Dermis microvascular lymphatic vessel endothelial cell (primary cell): ENCODE measurements at regions not wholly inside any gene's neighbourhood (a gene's known extent, or its start where the extent isn't known, plus 50 kb on each side); places are given as distances from the start of the nearest gene placed in this dataset.

Source experiments
- DNase-seq, 2 donors: peaks; one replicate each; pipeline versions ENCODE4 v3.0.0 to v3.0.0-alpha.2; 2010; ENCODE audit warnings: low read depth in 2 of 2

DNA sequence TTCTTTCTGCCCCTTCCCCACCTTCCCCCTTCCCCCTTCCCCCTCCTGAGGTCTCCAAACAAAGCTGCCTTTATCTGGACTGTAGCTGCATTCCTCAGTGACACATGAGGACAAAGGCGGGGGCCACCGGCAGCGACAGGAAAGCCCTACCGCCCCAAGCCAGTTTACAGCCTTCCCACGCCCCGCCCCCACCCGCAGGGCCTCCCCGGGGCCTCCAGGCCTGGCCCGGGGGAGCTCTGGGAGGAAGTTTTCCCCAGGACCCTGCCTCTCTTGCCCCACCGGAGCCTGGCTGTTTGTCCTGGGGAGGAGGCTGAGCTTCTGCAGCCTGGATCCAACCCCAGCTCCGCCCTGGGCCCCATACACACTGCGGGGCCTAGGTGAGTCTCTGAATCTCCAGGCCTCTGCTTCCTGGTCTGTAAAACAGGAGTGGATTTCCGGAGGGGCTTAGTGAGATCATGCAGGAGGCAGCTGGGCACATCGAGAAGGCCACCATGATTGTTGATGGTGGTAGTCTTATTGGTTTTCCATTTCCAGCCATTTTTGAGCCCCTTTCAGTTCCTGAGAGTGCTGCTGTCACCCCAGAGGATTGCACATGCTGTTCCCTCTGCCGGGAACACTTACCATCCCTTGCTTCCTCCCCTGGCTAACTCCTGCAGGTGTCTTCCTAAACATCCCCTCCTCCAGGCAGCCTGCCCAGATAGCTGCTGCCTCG, 130.7 kb downstream of the MN1 start:
- DNase-seq: peak in 1 of 2 donors; percentile 56

DNA sequence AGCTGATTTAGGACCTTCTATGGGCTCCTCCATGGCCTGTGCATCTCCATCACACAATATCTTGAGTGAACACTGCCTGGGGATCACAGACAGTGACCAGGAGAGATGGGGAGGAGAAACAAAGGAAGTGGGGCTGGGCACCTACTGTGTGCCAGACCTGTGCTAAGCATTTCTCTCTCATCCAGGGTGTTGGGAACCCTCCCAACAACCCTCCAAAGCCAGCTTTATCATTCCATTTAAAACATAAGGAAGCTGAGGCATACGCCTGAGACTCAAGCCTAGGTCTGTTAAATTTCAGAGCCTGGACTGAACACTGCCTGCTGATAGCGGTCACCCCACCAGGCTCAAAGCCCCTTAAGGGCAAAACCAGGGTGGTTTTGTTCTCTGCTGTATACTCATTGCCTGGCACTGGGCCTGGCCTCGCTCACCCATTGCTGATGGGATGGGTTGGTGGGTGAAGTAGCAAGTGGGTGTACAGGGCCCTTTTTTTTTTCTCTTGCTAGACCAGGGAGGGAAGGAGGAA, 130.1 kb downstream of the MN1 start:
- no peak for DNase-seq

DNA sequence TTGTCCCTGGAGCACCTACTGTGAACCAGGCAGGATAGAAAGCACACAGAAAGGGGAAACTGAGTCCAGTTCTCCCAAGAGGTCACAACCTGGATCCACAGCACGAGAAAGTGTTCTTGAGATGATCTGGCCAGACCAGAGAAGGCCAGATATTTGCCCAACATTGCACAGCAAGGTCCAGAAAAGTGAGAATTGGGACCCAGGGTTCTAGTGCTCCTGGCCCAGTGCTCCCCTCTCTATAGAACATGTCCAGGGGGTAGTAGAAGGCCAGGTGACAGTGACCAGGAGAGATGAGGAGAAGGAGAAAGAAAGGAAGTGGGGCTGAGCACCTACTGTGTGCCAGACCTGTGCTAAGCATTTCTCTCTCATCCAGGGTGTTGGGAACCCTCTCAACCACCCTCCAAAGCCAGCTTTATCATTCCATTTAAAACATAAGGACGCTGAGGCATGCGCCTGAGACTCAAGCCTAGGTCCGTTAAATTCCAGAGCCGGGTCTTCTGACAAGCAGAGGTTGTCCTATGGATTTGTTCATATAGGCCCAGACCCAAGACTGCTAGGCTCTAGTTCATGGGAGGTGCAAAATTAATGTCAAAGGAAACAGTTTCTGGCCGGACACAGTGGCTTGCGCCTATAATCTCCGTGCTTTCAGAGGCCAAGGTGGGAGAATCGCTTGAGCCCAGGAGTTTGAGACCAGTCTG, 128.7 kb downstream of the MN1 start:
- DNase-seq: no peak

DNA sequence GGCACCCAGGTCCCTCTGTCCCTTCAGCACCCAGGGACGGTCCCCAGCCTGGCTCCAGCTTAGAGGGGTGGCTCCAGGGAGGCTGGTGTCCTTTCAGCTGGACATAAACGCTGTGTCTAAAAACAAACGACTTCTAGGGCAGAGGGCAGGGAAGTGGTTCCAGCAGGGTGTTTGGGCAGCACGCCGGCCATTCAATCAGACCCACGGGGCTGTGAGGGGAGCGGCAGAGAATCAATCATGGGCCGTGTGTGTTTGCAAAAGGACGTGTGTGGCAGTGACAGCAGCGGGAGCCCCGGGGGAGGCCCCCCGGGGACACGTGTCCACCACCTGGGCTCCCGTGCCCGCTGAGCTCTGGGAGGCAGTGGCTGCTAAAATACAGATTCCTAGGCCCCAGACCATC, 127.7 kb downstream of the MN1 start:
- no peak for DNase-seq

DNA sequence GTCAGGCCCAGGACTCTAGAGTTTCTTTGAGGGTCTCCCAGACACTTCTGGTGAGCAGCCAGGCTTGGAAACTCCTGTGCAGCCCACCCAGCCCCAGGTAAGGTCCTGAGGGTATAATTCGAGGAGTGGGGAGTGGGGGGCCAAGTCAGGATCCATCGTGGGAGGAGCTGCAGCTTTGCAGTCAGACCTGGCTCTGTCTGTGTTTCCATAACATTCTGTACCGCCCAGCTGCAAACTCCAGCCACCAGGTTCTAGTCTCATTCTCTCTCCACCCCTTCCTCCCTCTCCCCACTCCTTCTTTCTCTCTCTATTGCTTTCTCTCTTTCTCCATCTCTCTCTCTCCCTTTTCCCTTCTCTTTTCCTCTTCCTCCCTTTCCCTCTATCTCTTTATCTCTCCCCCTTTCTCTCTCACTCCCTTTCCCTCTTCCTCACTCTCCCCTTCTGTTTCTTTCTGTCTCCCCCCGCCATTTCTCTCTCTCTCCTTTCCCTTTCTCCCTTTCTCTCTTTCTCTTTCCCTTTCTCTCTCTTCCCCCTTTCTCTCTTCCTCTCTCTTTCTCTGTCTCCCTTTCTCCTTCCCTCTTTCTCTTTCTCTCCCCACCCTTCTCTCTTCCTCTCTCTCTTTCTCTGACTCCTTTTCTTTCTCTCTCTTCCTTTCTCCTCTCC, 127.2 kb downstream of the MN1 start:
- no peak for DNase-seq

DNA sequence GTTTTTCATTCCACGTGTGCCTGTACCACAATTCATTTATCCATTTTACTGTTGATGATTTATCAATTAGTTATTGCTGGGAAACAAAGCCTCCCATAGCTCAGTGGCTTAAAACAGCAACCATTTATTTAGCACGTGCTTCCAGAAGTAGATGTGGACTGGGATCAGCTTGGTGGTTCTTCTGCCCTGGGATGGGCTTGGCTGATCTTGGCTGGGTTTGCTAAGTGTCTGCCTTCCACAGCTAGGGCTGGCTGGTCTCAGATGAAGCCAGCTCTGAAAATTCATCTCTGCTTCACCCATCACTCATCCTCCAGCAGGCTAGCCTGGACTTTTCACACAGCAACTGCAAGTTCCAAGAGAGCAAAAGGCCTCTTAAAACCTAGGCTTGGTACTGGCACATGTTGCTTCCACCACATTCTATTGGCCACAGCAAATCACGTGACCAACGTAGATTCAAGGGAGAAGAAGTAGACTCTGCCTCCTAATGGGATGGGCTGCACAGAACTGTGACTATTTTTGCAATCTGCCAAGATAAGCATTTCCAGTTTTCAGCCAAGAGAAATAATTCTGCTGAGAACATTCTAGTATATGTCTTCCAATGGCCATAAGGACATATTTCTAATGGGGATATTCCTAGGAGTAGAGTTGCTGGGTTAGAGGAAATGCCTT, 124.9 kb downstream of the MN1 start:
- DNase-seq: no peak

DNA sequence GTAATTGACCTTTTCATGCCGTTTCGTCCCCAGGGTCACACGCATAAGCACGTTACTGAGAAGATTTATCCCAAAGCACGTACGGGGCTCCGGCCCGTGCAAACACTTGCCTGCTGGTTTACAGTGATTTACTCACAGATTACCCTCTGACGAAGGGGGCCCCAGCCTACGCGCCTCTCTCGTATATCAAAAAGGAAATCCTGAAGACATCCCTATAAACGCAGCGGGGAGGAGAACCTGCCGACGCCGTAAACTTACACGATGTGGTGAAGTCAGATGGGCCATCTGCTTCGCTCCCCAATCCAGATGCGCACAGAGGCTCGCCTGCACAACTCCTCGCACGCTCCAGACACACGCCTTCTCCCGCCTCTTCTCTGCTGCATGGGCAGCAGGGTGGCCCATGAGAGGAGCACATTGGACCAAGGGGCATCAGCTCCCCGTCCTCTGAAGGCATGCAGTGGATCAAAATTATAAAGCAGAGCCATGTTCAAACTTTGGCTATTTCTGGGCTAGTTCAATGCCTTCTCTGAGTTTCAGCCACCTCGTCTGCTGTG, 123.6 kb downstream of the MN1 start:
- no peak for DNase-seq

DNA sequence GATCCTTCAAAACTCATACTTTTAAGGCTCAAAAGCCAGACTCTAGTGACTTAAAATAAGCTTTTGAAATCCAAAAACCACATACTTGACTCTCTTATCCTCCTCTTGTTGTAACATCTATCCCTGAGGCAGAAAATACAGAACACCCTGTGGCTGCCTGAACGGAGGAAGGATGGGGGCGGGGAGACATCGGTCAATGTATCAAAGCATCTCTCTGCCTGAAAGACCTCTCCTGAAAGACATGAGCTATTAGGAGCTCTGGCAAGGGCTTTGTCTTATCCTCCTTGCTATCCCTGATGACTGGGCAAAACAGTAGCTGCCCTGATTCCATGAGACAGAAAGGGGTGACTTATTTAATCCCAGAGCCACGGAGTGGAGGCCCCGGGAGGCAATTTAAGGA, 122.4 kb downstream of the MN1 start:
- DNase-seq: no peak

DNA sequence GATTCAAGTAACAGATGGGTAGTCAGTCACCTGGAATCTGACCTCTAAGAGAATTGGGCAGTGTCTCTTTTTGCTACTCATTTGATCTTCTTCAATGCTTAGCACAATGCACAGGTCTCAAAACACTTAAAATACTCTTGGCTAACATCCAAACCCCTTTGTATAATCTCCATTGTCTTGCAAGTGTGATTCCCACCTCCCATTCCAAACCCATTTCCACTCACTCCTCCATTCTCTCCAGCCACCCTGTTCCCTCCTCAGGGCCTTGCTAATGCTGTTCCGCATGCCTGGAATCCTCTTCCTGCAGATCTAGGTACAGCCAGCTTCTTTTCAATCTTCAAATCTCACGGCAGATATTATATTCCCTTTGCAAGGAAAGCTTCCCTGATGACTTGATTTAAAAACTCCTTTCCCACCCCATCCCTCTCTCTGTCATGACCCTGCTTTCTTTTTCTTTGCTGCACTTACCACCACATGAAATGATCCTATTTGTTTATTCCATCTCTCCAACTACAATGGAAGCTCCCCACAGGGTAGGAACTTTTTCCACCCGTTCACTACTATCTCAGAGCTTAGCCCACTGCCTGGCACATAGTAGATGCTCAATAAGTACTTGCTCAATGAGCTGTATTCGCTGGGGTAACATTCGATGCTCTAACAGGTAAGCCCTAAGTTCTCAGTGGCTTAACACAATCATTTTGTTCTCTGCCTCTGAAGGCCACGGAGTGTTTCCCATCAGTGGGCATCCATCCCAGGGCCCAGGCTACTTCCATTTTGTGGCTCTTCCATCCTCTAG, 121.7 kb downstream of the MN1 start:
- no peak for DNase-seq

DNA sequence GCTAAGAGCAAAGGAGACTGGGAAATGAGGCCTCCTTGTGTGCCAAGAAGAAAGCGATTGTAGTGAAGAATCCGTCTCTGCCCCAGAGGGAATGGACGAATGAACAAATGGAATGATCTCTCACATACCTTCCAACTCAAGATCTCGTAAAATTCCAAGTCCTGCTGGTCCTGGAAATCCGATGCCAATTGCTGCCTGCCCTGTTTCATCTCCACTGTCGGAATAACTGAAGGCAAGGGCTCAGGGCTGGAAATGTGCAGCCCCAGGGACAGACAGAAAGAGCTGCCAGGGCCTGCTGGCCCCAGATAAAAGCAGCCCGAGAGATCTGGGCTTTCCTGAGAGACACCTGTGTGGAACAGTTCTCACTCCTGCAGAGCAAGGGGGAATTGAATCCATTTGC, 120.9 kb downstream of the MN1 start:
- DNase-seq: no peak

DNA sequence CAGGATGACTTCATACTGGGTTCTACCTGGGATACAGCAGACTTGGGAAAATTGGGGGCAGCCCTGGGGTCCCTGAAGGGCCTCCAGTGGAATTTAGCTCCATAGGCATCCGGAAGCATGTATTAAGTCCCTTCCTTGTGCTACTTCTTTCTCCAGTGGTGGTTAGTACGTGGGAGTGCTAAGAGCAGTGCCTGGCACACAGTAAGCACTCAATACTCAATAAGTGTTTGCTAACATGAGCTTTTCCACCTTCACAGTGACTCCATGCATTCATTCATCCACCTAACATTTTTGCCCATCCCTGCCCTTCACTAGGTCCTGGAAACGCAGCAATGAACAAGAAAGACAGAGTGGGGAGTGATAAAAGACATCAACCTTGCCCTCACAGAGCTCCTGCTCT, 120.5 kb downstream of the MN1 start:
- no peak for DNase-seq

DNA sequence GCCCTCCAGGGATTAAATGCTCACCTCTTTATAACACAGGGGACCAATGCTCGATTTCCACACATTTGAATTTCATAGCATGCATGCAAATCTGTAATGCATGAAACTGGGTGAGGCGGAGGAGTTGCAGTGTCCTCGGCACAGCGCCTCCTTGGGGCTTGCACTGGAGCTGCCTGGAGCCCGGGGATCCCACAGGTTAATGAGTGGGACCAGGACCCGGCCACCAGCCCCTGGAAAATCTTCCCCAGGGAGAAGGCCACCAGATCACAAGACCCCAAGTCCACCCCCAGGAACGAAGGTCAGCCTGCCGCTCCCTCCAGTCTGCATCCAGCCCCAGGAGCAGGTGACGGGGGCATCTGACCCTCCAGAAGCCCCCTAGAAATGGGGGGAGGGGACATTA, 119.1 kb downstream of the MN1 start:
- no peak for DNase-seq

DNA sequence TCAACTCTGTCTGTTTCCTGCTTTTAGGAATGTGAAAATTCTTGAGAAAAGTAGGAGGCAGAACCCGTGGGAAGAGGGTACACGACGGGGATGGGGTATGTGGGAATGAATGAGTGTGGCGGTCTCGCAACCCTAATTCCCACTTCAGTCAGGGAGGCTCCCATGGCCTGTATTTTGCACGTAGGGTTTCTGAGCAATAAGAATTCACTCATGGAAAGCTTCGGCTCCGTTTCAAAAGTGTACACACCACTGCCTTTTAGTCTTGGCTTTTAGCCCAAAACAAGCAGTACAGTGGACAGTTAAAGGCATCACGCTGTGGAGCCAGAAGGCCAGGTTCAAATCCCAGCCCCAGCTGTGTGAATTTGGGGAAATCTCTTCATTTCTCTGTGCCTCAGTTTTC, 116.7 kb downstream of the MN1 start:
- DNase-seq: no peak

DNA sequence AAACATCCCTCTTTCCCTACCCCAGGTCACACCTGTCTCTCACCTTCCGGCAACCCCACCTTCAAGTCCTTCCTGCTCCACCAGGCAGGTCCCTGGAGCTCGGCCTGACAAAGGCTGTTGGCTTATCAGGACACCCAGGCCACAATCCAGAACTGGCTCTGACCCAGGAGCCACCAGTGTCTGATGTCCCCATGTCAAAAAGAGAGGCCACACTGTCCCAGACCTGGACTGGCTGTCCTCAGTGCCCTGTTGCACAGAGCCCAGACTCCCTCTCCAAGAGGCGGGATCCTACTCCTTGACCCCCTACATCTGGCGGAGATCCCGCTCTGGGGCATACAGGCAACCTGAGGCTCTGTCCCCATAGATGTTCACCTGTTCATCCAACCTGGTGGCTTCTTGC, 116.0 kb downstream of the MN1 start:
- DNase-seq: no peak

DNA sequence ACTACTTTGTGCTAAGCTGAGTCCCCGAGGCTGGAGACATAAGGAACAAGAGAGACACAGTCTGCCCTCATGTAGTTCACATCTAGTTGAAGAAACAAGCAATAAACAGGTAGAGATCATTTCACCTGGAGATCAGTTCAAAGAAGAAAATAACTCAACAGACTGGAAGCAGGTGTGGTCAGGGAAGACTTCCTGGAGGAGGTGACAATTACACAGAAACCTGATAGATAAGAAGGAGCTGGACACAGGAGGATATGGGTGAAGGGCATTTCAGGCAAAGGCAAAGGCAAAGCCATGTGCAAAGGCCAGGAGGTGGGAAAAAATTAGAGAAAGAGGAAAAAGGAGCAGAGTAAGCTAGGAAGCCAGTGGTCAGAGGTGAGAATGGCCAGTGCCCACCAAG, 115.6 kb downstream of the MN1 start:
- no peak for DNase-seq

DNA sequence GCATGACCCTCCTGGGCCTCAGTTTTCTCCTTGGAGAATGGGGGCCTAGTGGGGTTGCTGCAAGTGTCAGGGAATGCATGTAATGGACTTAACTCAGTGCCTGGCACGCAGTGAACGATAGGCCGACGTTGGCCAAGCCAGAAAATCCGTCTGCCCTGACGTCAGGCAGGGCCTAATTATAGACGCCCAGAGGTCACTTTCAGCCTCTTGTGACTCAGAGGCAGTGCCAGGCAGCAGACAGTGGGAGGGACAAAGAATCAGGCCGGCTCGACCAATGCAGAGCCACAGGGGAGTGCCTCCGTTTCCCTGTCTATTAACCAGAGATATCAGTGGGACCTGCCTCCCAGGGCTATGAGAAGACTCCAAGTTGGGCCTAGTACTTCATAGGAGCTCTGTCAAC, 115.0 kb downstream of the MN1 start:
- DNase-seq: peak in 1 of 2 donors; percentile 83

DNA sequence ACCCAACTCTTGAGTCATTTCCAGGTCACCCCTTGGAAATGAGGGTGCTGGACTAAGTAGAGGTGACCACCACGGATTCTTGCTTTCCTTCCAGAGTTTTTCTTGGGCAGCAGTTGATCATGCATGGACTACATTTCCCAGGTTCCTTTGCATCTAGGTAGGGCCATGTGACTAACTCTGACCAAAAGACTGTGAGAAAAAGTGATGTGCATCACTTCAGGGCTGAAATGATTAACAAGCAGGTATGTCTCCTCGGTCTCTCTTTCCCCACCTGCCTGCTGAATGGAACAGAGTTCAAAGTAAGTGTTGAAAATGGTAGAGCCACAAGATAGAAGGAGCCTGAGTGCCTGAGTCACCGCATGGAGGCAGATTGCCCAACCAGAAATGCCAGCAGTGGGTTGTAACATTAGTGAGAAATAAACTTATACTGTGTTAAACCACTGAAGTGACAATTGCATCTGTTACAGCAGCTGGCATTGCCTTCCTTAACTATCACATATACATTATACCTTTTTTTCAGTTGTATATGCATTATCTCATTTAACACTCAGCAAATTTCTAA, 113.5 kb downstream of the MN1 start:
- no peak for DNase-seq

DNA sequence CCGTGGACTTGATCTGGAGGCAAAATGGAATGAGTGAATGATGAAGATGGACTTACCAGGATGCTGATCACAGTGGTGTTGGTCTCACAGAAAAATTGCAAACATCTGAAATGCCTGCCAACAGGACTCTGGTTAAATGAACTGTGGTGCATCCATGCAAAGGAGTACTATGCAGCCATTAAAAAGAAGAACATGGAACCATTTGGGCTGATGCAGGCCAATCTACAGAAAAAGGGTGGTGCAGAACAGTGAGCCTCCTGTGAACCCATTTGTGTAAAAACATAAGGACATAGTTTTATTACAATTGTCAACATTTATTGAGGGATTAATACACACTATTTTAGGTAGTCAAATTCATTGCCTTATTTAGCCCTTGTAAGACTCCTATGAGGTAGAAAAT, 111.9 kb downstream of the MN1 start:
- DNase-seq: no peak

DNA sequence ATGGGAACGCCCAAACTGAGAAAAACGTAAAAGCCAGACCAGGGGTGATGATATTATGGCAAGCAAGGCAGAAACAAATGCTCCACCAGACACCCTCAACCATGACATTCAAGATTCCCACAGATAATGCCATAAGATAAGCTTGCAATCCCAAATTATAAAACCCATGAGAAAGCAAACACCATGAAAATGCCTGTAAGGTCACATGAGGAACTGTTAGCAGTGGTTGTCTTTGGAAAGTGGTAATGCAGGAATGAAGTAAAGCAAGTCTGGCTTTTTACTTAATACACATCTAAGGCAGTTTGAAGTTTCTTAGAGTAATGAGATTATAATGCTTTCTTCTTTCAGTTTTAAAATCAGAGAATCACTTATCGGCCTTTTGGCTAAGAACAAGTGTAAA, 111.0 kb downstream of the MN1 start:
- DNase-seq: no peak

DNA sequence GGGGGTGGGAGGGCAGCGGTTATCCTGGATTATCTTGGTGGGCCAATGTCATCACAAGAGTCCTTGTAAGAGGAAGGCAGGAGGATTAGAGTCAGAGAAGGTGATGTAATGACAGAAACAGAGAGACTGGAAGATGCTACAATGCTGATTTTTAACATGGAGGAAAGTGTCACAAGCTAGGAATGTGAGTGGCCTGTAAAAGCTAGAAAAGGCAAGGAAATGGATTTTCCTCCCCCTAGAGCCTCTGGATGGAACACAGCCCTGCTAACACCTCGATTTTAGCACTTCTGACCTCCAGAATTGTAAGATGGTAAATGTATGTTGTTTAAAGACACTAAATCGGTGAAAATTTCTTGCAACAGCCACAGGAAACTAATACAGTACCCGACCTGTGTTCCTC, 109.3 kb downstream of the MN1 start:
- no peak for DNase-seq

DNA sequence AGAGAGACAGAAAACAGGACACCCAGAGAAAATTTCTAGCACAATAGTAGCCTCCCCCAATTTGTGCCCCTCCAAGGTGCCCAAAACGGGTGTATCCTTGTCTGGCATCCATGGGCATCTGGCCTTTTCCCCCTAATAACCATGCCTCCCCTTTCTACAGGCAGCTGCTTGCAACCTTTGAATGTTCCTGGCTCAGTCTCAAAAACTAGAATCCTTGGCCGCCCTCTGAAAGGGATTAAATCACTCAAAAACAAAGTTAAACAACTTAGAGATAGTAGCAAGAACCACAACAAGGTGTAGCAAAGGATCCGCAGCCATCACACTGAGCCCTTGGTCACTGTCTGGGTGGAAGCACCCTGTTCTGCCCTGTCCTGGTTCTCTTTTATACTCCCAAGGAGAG, 105.6 kb downstream of the MN1 start:
- DNase-seq: no peak
